GM21528 (cell line): ENCODE measurements at regions not wholly inside any gene's neighbourhood (a gene's known extent, or its start where the extent isn't known, plus 50 kb on each side); places are given as distances from the start of the nearest gene placed in this dataset.

Experiments
- ATAC-seq: cut with Tn5 transposase; IDR thresholded peaks from one replicate; pipeline ENCODE4 v1.9.1; 2021; ENCODE audit warnings: mild to moderate bottlenecking, moderate library complexity; ENCODE audit not compliant: unreplicated experiment, low FRiP score

GRCh38 chr2:64767670-64768468, 114.2 kb upstream of the SERTAD2 start:
- ATAC-seq = peak; percentile 87

- ATAC-seq = no peak
Observed at GRCh38 chr2:64768491-64769005, 114.8 kb upstream of the SERTAD2 start.

DNA sequence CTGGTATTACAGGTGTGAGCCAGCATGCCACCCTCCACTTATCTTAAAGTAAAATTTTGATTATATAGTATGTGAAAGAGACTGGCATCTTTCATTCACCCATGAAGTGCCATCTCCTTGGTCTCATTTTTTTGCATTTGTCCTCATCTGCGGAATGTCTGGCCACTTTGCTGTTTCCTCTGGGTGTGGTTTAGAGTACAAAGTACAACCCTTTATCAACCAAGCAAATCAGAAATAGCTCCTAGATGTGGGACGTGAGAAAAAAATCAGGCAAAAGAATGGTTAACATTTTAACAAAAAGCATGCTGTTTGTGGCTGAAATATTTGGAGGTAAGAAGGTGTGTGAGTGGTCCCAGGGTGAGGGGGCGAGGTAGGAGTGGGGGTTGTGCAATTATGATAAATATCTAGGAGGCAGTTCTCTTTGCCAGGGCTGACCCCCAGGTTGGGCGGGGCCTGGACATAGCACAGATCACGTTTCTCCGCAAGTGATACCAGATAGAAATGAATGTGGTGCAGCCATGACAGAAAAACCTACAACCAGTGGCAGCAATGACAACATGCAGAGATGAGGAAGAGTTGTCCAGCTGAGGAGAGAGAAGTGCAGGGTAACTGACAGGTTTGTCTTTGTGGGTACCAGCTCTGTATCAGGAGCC, 115.8 kb upstream of the SERTAD2 start:
- no peak for ATAC-seq

DNA sequence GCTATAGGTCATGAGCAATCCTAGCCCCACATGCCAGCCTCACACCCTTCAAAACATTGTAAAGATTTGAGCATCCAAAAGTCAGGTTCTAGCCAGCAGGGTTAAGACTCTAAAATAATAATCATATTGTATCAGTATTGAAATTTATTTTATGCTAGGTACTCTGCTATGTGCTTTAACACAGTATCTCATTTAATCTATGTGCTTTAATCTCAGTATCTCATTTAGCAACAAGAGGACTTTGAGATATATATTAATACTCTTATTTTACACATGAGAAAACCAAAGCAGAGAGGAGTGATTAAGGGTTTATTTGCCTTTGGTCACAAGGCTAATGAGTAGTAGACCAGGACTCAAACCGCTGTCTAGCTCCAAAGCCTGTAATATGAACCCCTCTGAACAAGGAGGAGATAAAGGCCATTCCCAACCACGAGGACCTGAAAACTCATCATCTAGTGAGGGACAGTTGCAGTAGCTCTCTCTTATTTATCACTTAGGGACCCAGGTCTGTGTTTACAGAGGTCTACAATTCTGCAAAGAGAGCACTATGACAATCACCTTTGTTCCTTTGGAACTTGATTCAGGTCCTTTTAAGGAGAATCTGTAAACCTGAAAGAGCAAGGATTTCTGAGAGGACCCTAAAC, 116.5 kb upstream of the SERTAD2 start:
- ATAC-seq = no peak

GRCh38 chr2:64770781-64771334, 117.1 kb upstream of the SERTAD2 start:
- ATAC-seq = no peak

- no peak for ATAC-seq
Observed at GRCh38 chr2:64771737-64772136, 118.0 kb upstream of the SERTAD2 start.

DNA sequence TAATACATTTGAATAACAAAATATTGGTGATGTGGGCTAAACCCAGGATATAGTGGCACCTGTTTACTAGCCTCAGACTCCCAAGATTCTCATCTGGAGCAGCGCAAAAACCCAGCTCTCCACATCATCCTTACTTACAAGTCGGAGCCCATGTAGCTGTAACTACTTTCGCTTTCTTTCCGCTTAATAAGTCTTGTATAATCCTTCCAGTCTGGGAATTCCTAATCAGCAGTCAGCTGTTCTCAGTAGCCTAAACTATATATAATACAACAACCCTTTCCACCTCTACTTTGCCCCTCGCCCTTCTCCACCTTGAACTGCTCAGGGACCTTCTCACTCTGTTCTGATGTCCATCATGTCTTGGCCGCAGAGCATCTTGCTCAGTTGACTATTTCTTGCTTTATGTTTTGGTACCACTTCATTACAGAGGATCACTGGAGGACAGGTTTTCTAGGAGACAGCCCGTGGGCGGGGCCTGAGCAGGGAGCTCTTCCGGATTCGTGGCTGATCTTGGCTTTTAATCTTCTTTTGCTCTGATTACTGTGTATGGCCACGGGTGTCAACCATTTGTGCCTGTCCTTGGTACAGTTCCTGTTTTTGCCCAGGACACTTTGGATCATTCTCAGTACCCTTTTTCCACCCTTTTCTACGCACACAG, 119.9 kb upstream of the SERTAD2 start:
- ATAC-seq = no peak

DNA sequence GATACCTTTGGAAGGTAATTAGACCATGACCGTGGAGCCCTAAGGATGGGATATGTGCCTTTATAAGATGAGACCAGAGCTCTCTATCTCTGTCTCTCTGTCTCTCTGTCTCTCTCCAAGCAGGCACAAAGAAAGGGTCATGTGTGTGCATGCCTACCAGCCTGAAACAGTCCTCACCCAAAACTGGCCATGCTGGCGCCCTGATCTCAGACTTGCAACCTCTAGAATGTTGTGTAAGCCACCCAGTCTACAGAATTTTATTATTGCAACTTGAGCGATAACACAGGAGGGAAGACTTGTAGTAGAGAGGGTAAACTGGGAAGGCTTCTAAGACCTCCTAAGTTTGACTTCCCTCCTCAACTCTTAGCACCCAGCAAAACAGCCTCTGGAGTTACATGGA, 124.1 kb upstream of the SERTAD2 start:
- no peak for ATAC-seq

- ATAC-seq = no peak
Observed at GRCh38 chr2:64779117-64779690, 125.5 kb upstream of the SERTAD2 start.

GRCh38 chr2:64780041-64780440, 126.3 kb upstream of the SERTAD2 start:
- no peak for ATAC-seq

GRCh38 chr2:64781711-64782390, 128.1 kb upstream of the SERTAD2 start:
- ATAC-seq = no peak

GRCh38 chr2:64784168-64785061, 130.7 kb upstream of the SERTAD2 start:
- ATAC-seq = no peak

GRCh38 chr2:64785245-64785644, 131.5 kb upstream of the SERTAD2 start:
- no peak for ATAC-seq

- no peak for ATAC-seq
Observed at GRCh38 chr2:64786343-64787018, 132.8 kb upstream of the SERTAD2 start.

DNA sequence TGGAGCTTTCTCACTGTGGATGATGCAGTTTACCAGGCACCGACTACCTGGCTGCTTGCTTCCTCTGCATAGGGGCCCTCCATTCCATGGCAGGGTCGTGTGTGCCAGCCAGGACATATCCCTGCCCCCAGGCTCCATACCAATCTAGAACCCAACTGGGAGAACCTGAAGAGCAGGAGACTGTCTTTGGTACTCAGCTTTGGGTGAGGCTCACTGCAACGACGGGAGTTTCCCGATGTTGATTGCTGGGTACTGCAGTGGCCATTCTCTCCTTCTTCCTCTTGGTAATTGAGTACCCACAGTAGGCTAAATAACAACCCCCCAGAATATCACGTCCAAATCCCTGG, 133.3 kb upstream of the SERTAD2 start:
- ATAC-seq = no peak

- ATAC-seq = no peak
Observed at GRCh38 chr2:64787698-64788097, 134.0 kb upstream of the SERTAD2 start.

- no peak for ATAC-seq
Observed at GRCh38 chr2:64789466-64790320, 136.0 kb upstream of the SERTAD2 start.
